A549 (cell line): ENCODE measurements at regions not wholly inside any gene's neighbourhood (a gene's known extent, or its start where the extent isn't known, plus 50 kb on each side); places are given as distances from the start of the nearest gene placed in this dataset.

Experiments
- ATAC-seq, 2 experiments: fragments of 200-7000 bp in 1 of 2; fragments of >200 bp in 1 of 2; cut with Nextera tagmentation in 1 of 2; cut with Tn5 transposase in 1 of 2; 3 replicates each; pipeline versions ENCODE4 v1.8.0 to v1.9.1; 2018 to 2020; ENCODE audit warnings: mild to moderate bottlenecking in 1 of 2, moderate library complexity in 1 of 2
- CTCF ChIA-PET: fragments of 300-600 bp; sonication (Branson Sonifier 250); formaldehyde crosslinking; extraction: SDS; loops from one replicate; lab custom pipeline; 2021; ENCODE audit warnings: antibody characterized with exemption, inconsistent platforms; lab: Yijun Ruan, JAX
- POLR2A ChIA-PET: fragments of 350-600 bp; formaldehyde crosslinking; extraction: SDS; loops from one replicate; lab custom pipeline; 2021; ENCODE audit warnings: antibody characterized with exemption, inconsistent platforms; lab: Yijun Ruan, JAX
- DNase-seq, 2 experiments: peaks; one replicate each; pipeline versions ENCODE4 v3.0.0 to v3.0.0-alpha.2; 2011 to 2016; ENCODE audit warnings: low read depth in 1 of 2, low spot score in 1 of 2
- FAIRE-seq: peaks from 2 replicates; lab custom pipeline; 2011; peaks lifted over from hg19 to GRCh38; lab: Jason Lieb, UNC
- H3K27ac ChIP-seq, 2 experiments: fragments of >200 bp; sonication (Bioruptor Twin); formaldehyde crosslinking; 3 replicates each; pipeline ENCODE4 v1.5.1; 2016 to 2017
- H3K4me1 ChIP-seq: fragments of >200 bp; sonication (Bioruptor Twin); formaldehyde crosslinking; 3 replicates; pipeline ENCODE4 v1.6.1; 2016
- H3K4me2 ChIP-seq: fragments of >200 bp; sonication (Bioruptor Twin); formaldehyde crosslinking; 3 replicates; pipeline ENCODE4 v1.6.1; 2016
- H3K4me3 ChIP-seq: fragments of >200 bp; sonication (Bioruptor Twin); formaldehyde crosslinking; 3 replicates; pipeline ENCODE4 v1.5.1; 2016
- H3K9me3 ChIP-seq: fragments of >200 bp; sonication (Bioruptor Twin); formaldehyde crosslinking; 3 replicates; pipeline ENCODE4 v1.6.1; 2016
- ATOH8 ChIP-seq: fragments of 250-450 bp; sonication (Bioruptor Pico); IDR thresholded peaks from 2 replicates; pipeline ENCODE4 v1.5.0; 2020; ENCODE audit warnings: low read depth, mild to moderate bottlenecking, moderate library complexity
- BHLHE40 ChIP-seq: IDR thresholded peaks from 2 replicates; pipeline ENCODE4 v1.6.1; 2012; ENCODE audit warnings: low read depth, low read length, inconsistent platforms
- CHD4 ChIP-seq: fragments of 200-600 bp; sonication (generic); IDR thresholded peaks from 2 replicates; pipeline ENCODE4 v1.6.1; 2016; ENCODE audit warnings: antibody characterized with exemption, mild to moderate bottlenecking, borderline replicate concordance
- E2F6 ChIP-seq: IDR thresholded peaks from 2 replicates; pipeline ENCODE4 v1.6.1; 2012; ENCODE audit warnings: low read depth, borderline replicate concordance
- EHMT2 ChIP-seq: fragments of 200-600 bp; sonication (generic); IDR thresholded peaks from 2 replicates; pipeline ENCODE4 v1.6.1; 2016; ENCODE audit warnings: antibody characterized with exemption, low read depth, mild to moderate bottlenecking, moderate library complexity
- ELK1 ChIP-seq: fragments of 150-350 bp; IDR thresholded peaks from 2 replicates; pipeline ENCODE4 v1.6.1; 2014; ENCODE audit warnings: low read depth, mild to moderate bottlenecking, low read length
- EP300 ChIP-seq, 2 experiments: fragments of >200 bp; sonication (Bioruptor Twin); formaldehyde crosslinking; IDR thresholded peaks; 2 replicates in 1 of 2; 3 replicates in 1 of 2; pipeline ENCODE4 v1.6.1; 2016 to 2017
- FOXS1 ChIP-seq: fragments of 250-450 bp; sonication (Bioruptor Pico); IDR thresholded peaks from 2 replicates; pipeline ENCODE4 v1.5.0; 2020; ENCODE audit warnings: mild to moderate bottlenecking, moderate library complexity
- HOXB5 ChIP-seq: fragments of 250-450 bp; sonication (Bioruptor Pico); IDR thresholded peaks from 2 replicates; pipeline ENCODE4 v1.5.0; 2020; ENCODE audit warnings: mild to moderate bottlenecking, moderate library complexity
- KDM5A ChIP-seq: fragments of 200-600 bp; sonication (generic); IDR thresholded peaks from 2 replicates; pipeline ENCODE4 v1.6.1; 2016; ENCODE audit warnings: antibody characterized with exemption, mild to moderate bottlenecking
- MAX ChIP-seq: IDR thresholded peaks from 2 replicates; pipeline ENCODE4 v1.6.1; 2012
- MAZ ChIP-seq: fragments of 150-350 bp; IDR thresholded peaks from 2 replicates; pipeline ENCODE4 v1.6.1; 2014; ENCODE audit warnings: antibody characterized with exemption, low read depth, low read length, borderline replicate concordance
- NPAS2 ChIP-seq: fragments of 250-450 bp; sonication (Bioruptor Pico); IDR thresholded peaks from 2 replicates; pipeline ENCODE4 v1.8.0; 2022; ENCODE audit warnings: mild to moderate bottlenecking, moderate library complexity, borderline replicate concordance
- RAD21 ChIP-seq, 2 experiments: fragments of >200 bp in 1 of 2; sonication (Bioruptor Twin) in 1 of 2; formaldehyde crosslinking in 1 of 2; IDR thresholded peaks in 1 of 2; conservative IDR thresholded peaks in 1 of 2; 2 replicates in 1 of 2; 3 replicates in 1 of 2; pipeline ENCODE4 v1.6.1; 2012 to 2018; ENCODE audit warnings: inconsistent platforms in 1 of 2
- RFX5 ChIP-seq: fragments of 450-650 bp; IDR thresholded peaks from 2 replicates; pipeline ENCODE4 v1.7.1; 2014; ENCODE audit warnings: antibody characterized with exemption, mild to moderate bottlenecking, moderate library complexity
- RNF2 ChIP-seq: fragments of 200-600 bp; sonication (generic); IDR thresholded peaks from 2 replicates; pipeline ENCODE4 v1.6.1; 2016; ENCODE audit warnings: low read depth, mild to moderate bottlenecking, antibody characterized with exemption, moderate library complexity, borderline replicate concordance
- SMC3 ChIP-seq: fragments of >200 bp; sonication (Bioruptor Twin); formaldehyde crosslinking; IDR thresholded peaks from 3 replicates; pipeline ENCODE4 v1.6.1; 2018; ENCODE audit warnings: inconsistent platforms
- ZC3H11A ChIP-seq: fragments of 450-650 bp; IDR thresholded peaks from 2 replicates; pipeline ENCODE4 v1.6.1; 2014; ENCODE audit warnings: antibody characterized with exemption, mild to moderate bottlenecking
- ZFP36 ChIP-seq: fragments of 450-650 bp; IDR thresholded peaks from 2 replicates; pipeline ENCODE4 v1.6.1; 2014; ENCODE audit warnings: borderline replicate concordance; ENCODE audit not compliant: partially characterized antibody
- ZNF302 ChIP-seq: fragments of 250-450 bp; sonication (Bioruptor Pico); IDR thresholded peaks from 2 replicates; pipeline ENCODE4 v1.9.0; 2021; ENCODE audit warnings: inconsistent platforms, mild to moderate bottlenecking, moderate library complexity
- WGBS: methylation state at CpG from one replicate; pipeline ENCODE4 v1.1.6; 2017; ENCODE audit errors: missing lambda C conversion rate; 5-methylcytosine and 5-hydroxymethylcytosine counted together
- TF ChIP-seq, protein P1 (sequence below): fragments of 450-650 bp; IDR thresholded peaks from 2 replicates; pipeline ENCODE4 v1.6.1; 2014; ENCODE audit warnings: antibody characterized with exemption

- WGBS: 0% methylated on average over 1 of the region's 2 CpGs
- DNase-seq: no peak
- H3K4me2 ChIP-seq: no peak overlapping the region
- H3K4me3 ChIP-seq: no peak overlapping the region
- POLR2A ChIA-PET: no interaction called here
- no peaks in the 10 kb centered on the region for H3K4me1 ChIP-seq
- H3K27ac ChIP-seq: no peak overlapping the region
- CTCF ChIA-PET: no interaction called here
- no peaks in the 10 kb centered on the region for H3K9me3 ChIP-seq
- no peak for ATAC-seq
- TF ChIP-seq SMC3 (no peak), BHLHE40 (no peak)
- TF ChIP-seq, all 56 proteins: peak for 0
- no peak for FAIRE-seq
These were observed 842.7 kb downstream of the STPG2 start for GRCh38 chr4:97300561-97300960.

- no peak overlapping the region for H3K27ac ChIP-seq
- TF ChIP-seq ZC3H11A (no peak), E2F6 (no peak), CHD4 (no peak), RFX5 (no peak), RAD21 (conservative IDR thresholded peaks at IDR 0.05 in 1 of 2, IDR thresholded peaks at IDR 0.05 in 1 of 2) (no peak)
- TF ChIP-seq, all 56 proteins: peak for 0
- H3K4me3 ChIP-seq: no peak overlapping the region
- no peaks in the 10 kb centered on the region for H3K4me1 ChIP-seq
- CTCF ChIA-PET: no interaction called here
- no peak overlapping the region for H3K4me2 ChIP-seq
- H3K9me3 ChIP-seq: no peaks in the 10 kb centered on the region
- no peak for FAIRE-seq
- no peak for ATAC-seq
- no peak for DNase-seq
- POLR2A ChIA-PET: no interaction called here
- 55% methylated on average over 2 of the region's 2 CpGs for WGBS
These were observed 837.9 kb downstream of the STPG2 start for GRCh38 chr4:97305351-97305750.

DNA sequence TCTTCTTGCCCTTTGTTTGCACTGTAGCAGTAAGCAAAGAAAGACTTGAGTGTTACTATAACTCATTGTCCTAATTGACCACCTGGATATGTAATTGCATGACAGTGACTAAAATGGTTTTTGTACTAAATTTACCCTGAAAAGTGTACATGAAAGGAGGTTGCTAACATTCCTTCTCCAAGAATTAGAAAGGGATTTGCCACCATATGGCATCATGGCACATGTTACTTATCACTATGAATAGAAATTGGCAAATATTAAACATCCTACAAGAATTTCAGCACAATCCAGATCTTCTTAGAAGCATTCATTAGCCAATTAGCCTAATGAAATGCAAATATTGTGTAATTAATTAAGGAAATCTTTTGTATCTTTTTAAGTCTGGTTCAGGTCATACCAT, 834.2 kb downstream of the STPG2 start:
- CTCF ChIA-PET: no interaction called here
- FAIRE-seq: no peak
- no peak for DNase-seq
- H3K9me3 ChIP-seq: no peaks in the 10 kb centered on the region
- ATAC-seq: no peak
- POLR2A ChIA-PET: no interaction called here
- no peak overlapping the region for H3K27ac ChIP-seq
- no peaks in the 10 kb centered on the region for H3K4me1 ChIP-seq
- no peak overlapping the region for H3K4me2 ChIP-seq
- no peak for TF ChIP-seq EP300 (IDR thresholded peaks at IDR 0.05)
- TF ChIP-seq FOXS1 (CRISPR knock-in tag): no peak
- H3K4me3 ChIP-seq: no peak overlapping the region

- DNase-seq: no peak
- no peak overlapping the region for H3K4me2 ChIP-seq
- H3K4me3 ChIP-seq: no peak overlapping the region
- no peak for FAIRE-seq
- no peak overlapping the region for H3K27ac ChIP-seq
- no peaks in the 10 kb centered on the region for H3K4me1 ChIP-seq
- H3K9me3 ChIP-seq: no peaks in the 10 kb centered on the region
- POLR2A ChIA-PET: no interaction called here
- WGBS: 6% methylated on average over 2 of the region's 2 CpGs
- no peak for ATAC-seq
- no peak for TF ChIP-seq MAX
- no peak for TF ChIP-seq RNF2
- no peak for TF ChIP-seq MAZ
- no peak for TF ChIP-seq EHMT2
- TF ChIP-seq KDM5A: no peak
- no peak for TF ChIP-seq ATOH8 (CRISPR knock-in tag)
- TF ChIP-seq BHLHE40: no peak
- no peak for TF ChIP-seq ZFP36
- TF ChIP-seq, protein P1, sequence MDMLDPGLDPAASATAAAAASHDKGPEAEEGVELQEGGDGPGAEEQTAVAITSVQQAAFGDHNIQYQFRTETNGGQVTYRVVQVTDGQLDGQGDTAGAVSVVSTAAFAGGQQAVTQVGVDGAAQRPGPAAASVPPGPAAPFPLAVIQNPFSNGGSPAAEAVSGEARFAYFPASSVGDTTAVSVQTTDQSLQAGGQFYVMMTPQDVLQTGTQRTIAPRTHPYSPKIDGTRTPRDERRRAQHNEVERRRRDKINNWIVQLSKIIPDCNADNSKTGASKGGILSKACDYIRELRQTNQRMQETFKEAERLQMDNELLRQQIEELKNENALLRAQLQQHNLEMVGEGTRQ: no peak
- no peak for TF ChIP-seq ELK1
- TF ChIP-seq HOXB5 (CRISPR knock-in tag): no peak
- no peak for TF ChIP-seq NPAS2 (CRISPR knock-in tag)
- no peak for TF ChIP-seq ZNF302 (CRISPR knock-in tag)
- TF ChIP-seq, all 56 proteins: peak for 0
- CTCF ChIA-PET: no interaction called here
These were observed 826.1 kb downstream of the STPG2 start for GRCh38 chr4:97317201-97317600.
